Esophagus squamous epithelium (tissue), 4 donors: ENCODE measurements at regions not wholly inside any gene's neighbourhood (a gene's known extent, or its start where the extent isn't known, plus 50 kb on each side); places are given as distances from the start of the nearest gene placed in this dataset.

ENCODE experiments used
- POLR2A ChIP-seq, 4 donors: fragments of 450-650 bp; IDR thresholded peaks; one replicate each; pipeline ENCODE4 v1.6.1; 2017; ENCODE audit warnings: antibody characterized with exemption in 4 of 4, mild to moderate bottlenecking in 4 of 4, moderate library complexity in 3 of 4
- TF ChIP-seq, protein P1 (sequence below), 6 experiments: fragments of 450-650 bp in 4 of 6; fragments of 200-600 bp in 2 of 6; sonication (generic) in 2 of 6; IDR thresholded peaks; one replicate each; pipeline ENCODE4 v1.5.1; 2016 to 2019; ENCODE audit warnings: antibody characterized with exemption in 6 of 6, mild to moderate bottlenecking in 4 of 6, moderate library complexity in 4 of 6

DNA sequence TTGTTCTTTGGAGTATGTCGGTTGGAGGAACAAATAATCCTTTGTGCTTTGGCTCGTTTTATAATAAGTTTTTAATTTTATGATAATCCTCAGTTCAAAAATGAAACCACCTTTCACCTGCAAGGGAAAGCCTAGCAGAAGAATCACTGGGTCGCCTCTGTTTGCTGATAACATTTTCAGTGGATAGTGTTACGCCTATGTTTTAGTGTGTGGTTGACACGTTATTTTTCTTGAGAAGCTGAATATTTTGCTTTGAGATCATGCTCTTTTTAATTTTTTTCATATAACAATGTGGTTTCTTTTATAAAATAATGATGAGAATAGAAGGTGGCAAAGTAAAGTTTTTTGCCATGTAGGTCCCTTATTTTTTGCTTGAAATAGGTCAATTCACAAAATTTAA is 172.7 kb upstream of the ZEB2 start:
- TF ChIP-seq, protein P1, sequence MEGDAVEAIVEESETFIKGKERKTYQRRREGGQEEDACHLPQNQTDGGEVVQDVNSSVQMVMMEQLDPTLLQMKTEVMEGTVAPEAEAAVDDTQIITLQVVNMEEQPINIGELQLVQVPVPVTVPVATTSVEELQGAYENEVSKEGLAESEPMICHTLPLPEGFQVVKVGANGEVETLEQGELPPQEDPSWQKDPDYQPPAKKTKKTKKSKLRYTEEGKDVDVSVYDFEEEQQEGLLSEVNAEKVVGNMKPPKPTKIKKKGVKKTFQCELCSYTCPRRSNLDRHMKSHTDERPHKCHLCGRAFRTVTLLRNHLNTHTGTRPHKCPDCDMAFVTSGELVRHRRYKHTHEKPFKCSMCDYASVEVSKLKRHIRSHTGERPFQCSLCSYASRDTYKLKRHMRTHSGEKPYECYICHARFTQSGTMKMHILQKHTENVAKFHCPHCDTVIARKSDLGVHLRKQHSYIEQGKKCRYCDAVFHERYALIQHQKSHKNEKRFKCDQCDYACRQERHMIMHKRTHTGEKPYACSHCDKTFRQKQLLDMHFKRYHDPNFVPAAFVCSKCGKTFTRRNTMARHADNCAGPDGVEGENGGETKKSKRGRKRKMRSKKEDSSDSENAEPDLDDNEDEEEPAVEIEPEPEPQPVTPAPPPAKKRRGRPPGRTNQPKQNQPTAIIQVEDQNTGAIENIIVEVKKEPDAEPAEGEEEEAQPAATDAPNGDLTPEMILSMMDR (IDR thresholded peaks at IDR 0.05) = no peak
- no peak for TF ChIP-seq POLR2A (IDR thresholded peaks at IDR 0.05)
